Neural progenitor cell (in vitro differentiated cells): ENCODE measurements at regions not wholly inside any gene's neighbourhood (a gene's known extent, or its start where the extent isn't known, plus 50 kb on each side); places are given as distances from the start of the nearest gene placed in this dataset.

Experiments used
- DNase-seq: peaks from one replicate; pipeline ENCODE4 v3.0.0-alpha.2; 2016; ENCODE audit warnings: low spot score
- H2AFZ ChIP-seq: fragments of 200-600 bp; sonication (generic); replicated peaks from 2 replicates; pipeline ENCODE4 v1.6.1; 2016; ENCODE audit warnings: antibody characterized with exemption
- H3F3A ChIP-seq: fragments of 200-600 bp; sonication (generic); 2 replicates; pipeline ENCODE4 v1.6.1; 2016; ENCODE audit warnings: antibody characterized with exemption, low read depth
- H3K27ac ChIP-seq: fragments of 200-600 bp; sonication (generic); 2 replicates; pipeline ENCODE4 v1.5.1; 2016; ENCODE audit warnings: mild to moderate bottlenecking
- H3K27me3 ChIP-seq: fragments of 200-600 bp; sonication (generic); 2 replicates; pipeline ENCODE4 v1.6.1; 2016; ENCODE audit warnings: mild to moderate bottlenecking, moderate library complexity
- H3K36me3 ChIP-seq: fragments of 200-600 bp; sonication (generic); 2 replicates; pipeline ENCODE4 v1.5.1; 2016
- H3K4me1 ChIP-seq: fragments of 200-600 bp; sonication (generic); 2 replicates; pipeline ENCODE4 v1.6.1; 2016; ENCODE audit warnings: mixed run types
- H3K4me2 ChIP-seq: fragments of 200-600 bp; sonication (generic); 2 replicates; pipeline ENCODE4 v1.6.1; 2016
- H3K4me3 ChIP-seq: fragments of 200-600 bp; sonication (generic); 2 replicates; pipeline ENCODE4 v1.5.1; 2016
- H3K79me2 ChIP-seq: fragments of 200-600 bp; sonication (generic); 2 replicates; pipeline ENCODE4 v1.6.1; 2016; ENCODE audit warnings: low read depth
- H3K9ac ChIP-seq: fragments of 200-600 bp; sonication (generic); 2 replicates; pipeline ENCODE4 v1.6.1; 2016
- H3K9me3 ChIP-seq: fragments of 200-600 bp; sonication (generic); 2 replicates; pipeline ENCODE4 v1.5.1; 2016; ENCODE audit warnings: low read depth
- H4K20me1 ChIP-seq: fragments of 200-600 bp; sonication (generic); 2 replicates; pipeline ENCODE4 v1.6.1; 2016; ENCODE audit warnings: low read depth
- H3K27ac Mint-ChIP-seq: 3 replicates; pipeline ENCODE4 v1.8.0; 2021; ENCODE audit warnings: mixed read lengths
- H3K27me3 Mint-ChIP-seq: 2 replicates; pipeline ENCODE4 v1.8.0; 2022; ENCODE audit warnings: low read depth, mild to moderate bottlenecking, inconsistent platforms, moderate library complexity, mixed read lengths; ENCODE audit not compliant: insufficient read depth
- H3K36me3 Mint-ChIP-seq: 3 replicates; pipeline ENCODE4 v1.8.0; 2021; ENCODE audit warnings: mixed read lengths
- H3K4me1 Mint-ChIP-seq: 3 replicates; pipeline ENCODE4 v1.8.0; 2021; ENCODE audit warnings: mixed read lengths
- H3K4me3 Mint-ChIP-seq: 3 replicates; pipeline ENCODE4 v1.8.0; 2021; ENCODE audit warnings: mild to moderate bottlenecking, moderate library complexity, mixed read lengths
- H3K9me3 Mint-ChIP-seq: 3 replicates; pipeline ENCODE4 v1.8.0; 2020; ENCODE audit warnings: mixed read lengths
- CTCF ChIP-seq: fragments of 200-600 bp; sonication (generic); IDR thresholded peaks from 2 replicates; pipeline ENCODE4 v1.5.1; 2017; ENCODE audit warnings: antibody characterized with exemption, mild to moderate bottlenecking
- EZH2 ChIP-seq: fragments of 200-600 bp; sonication (generic); IDR thresholded peaks from 2 replicates; pipeline ENCODE4 v1.6.1; 2017; ENCODE audit warnings: antibody characterized with exemption, mild to moderate bottlenecking, moderate library complexity
- EZH2phosphoT487 ChIP-seq: fragments of 200-600 bp; sonication (generic); IDR thresholded peaks from 2 replicates; pipeline ENCODE4 v1.6.1; 2017; ENCODE audit warnings: antibody characterized with exemption

- no peak overlapping the region for H3K9ac ChIP-seq
- Mint-ChIP-seq H3K4me1 (no peaks in the 10 kb centered on the region), H3K36me3 (no peaks in the 10 kb centered on the region), H3K4me3 (no peak overlapping the region), H3K27me3 (no peaks in the 10 kb centered on the region), H3K27ac (no peak overlapping the region), H3K9me3 (no peaks in the 10 kb centered on the region)
- H3K4me2 ChIP-seq, result no peak overlapping the region
- no peak for DNase-seq
- H3F3A ChIP-seq, result no peaks in the 10 kb centered on the region
- no peaks in the 10 kb centered on the region for H3K79me2 ChIP-seq
- no peaks in the 10 kb centered on the region for H4K20me1 ChIP-seq
- H2AFZ ChIP-seq, result no peak overlapping the region
- peaks cover 7% of the 10 kb centered on the region for H3K4me1 ChIP-seq
- H3K27me3 ChIP-seq, result no peaks in the 10 kb centered on the region
- no peak overlapping the region for H3K27ac ChIP-seq
- no peak overlapping the region for H3K4me3 ChIP-seq
- H3K9me3 ChIP-seq, result no peaks in the 10 kb centered on the region
- no peaks in the 10 kb centered on the region for H3K36me3 ChIP-seq
- TF ChIP-seq CTCF (no peak), EZH2phosphoT487 (no peak), EZH2 (no peak)
Measured at GRCh38 chr2:177124371-177124770, 88.2 kb upstream of the HNRNPA3 start.

- H2AFZ ChIP-seq, result no peak overlapping the region
- no peak for DNase-seq
- no peaks in the 10 kb centered on the region for H4K20me1 ChIP-seq
- H3K9ac ChIP-seq, result no peak overlapping the region
- no peaks in the 10 kb centered on the region for H3K27me3 ChIP-seq
- Mint-ChIP-seq H3K4me1 (no peaks in the 10 kb centered on the region), H3K36me3 (no peaks in the 10 kb centered on the region), H3K4me3 (no peak overlapping the region), H3K27me3 (peaks cover 2% of the 10 kb centered on the region), H3K27ac (no peak overlapping the region), H3K9me3 (no peaks in the 10 kb centered on the region)
- H3K79me2 ChIP-seq, result no peaks in the 10 kb centered on the region
- no peaks in the 10 kb centered on the region for H3K36me3 ChIP-seq
- TF ChIP-seq CTCF, result no peak
- no peak for TF ChIP-seq EZH2phosphoT487
- no peak for TF ChIP-seq EZH2
- H3K4me2 ChIP-seq, result no peak overlapping the region
- no peak overlapping the region for H3K27ac ChIP-seq
- H3F3A ChIP-seq, result no peaks in the 10 kb centered on the region
- no peaks in the 10 kb centered on the region for H3K9me3 ChIP-seq
- H3K4me3 ChIP-seq, result no peak overlapping the region
- H3K4me1 ChIP-seq, result peaks cover 7% of the 10 kb centered on the region
Measured at GRCh38 chr2:177127821-177128220, 84.8 kb upstream of the HNRNPA3 start.

GRCh38 chr2:177129610-177130009 is 83.0 kb upstream of the HNRNPA3 start:
- H4K20me1 ChIP-seq, result no peaks in the 10 kb centered on the region
- no peak overlapping the region for H3K27ac ChIP-seq
- no peaks in the 10 kb centered on the region for H3K9me3 ChIP-seq
- no peak overlapping the region for H3K4me3 ChIP-seq
- no peaks in the 10 kb centered on the region for H3K36me3 ChIP-seq
- Mint-ChIP-seq H3K27ac (no peak overlapping the region), H3K27me3 (peaks cover 4% of the 10 kb centered on the region), H3K4me1 (no peaks in the 10 kb centered on the region), H3K9me3 (no peaks in the 10 kb centered on the region), H3K36me3 (no peaks in the 10 kb centered on the region), H3K4me3 (no peak overlapping the region)
- no peak overlapping the region for H2AFZ ChIP-seq
- H3K27me3 ChIP-seq, result no peaks in the 10 kb centered on the region
- no peak for TF ChIP-seq EZH2
- TF ChIP-seq EZH2phosphoT487, result no peak
- no peak for TF ChIP-seq CTCF
- H3K79me2 ChIP-seq, result no peaks in the 10 kb centered on the region
- H3K4me2 ChIP-seq, result no peak overlapping the region
- H3K9ac ChIP-seq, result no peak overlapping the region
- peaks cover 7% of the 10 kb centered on the region for H3K4me1 ChIP-seq
- no peak for DNase-seq
- no peaks in the 10 kb centered on the region for H3F3A ChIP-seq

- H3K4me3 Mint-ChIP-seq, result no peak overlapping the region
- H3K9me3 ChIP-seq, result no peaks in the 10 kb centered on the region
- H3F3A ChIP-seq, result no peaks in the 10 kb centered on the region
- H3K36me3 ChIP-seq, result no peaks in the 10 kb centered on the region
- no peak overlapping the region for H2AFZ ChIP-seq
- peaks cover 6% of the 10 kb centered on the region for H3K27me3 Mint-ChIP-seq
- no peak overlapping the region for H3K9ac ChIP-seq
- no peaks in the 10 kb centered on the region for H3K9me3 Mint-ChIP-seq
- H3K79me2 ChIP-seq, result no peaks in the 10 kb centered on the region
- H3K27me3 ChIP-seq, result no peaks in the 10 kb centered on the region
- H3K36me3 Mint-ChIP-seq, result no peaks in the 10 kb centered on the region
- no peaks in the 10 kb centered on the region for H4K20me1 ChIP-seq
- peaks cover 7% of the 10 kb centered on the region for H3K4me1 ChIP-seq
- H3K4me3 ChIP-seq, result no peak overlapping the region
- H3K4me2 ChIP-seq, result no peak overlapping the region
- no peak for DNase-seq
- no peaks in the 10 kb centered on the region for H3K4me1 Mint-ChIP-seq
- no peak overlapping the region for H3K27ac Mint-ChIP-seq
- TF ChIP-seq EZH2phosphoT487 (no peak), EZH2 (no peak), CTCF (no peak)
- no peak overlapping the region for H3K27ac ChIP-seq
Measured at GRCh38 chr2:177131858-177132257, 80.7 kb upstream of the HNRNPA3 start.
